Common myeloid progenitor, CD34-positive (primary cell): ENCODE measurements at regions not wholly inside any gene's neighbourhood (a gene's known extent, or its start where the extent isn't known, plus 50 kb on each side); places are given as distances from the start of the nearest gene placed in this dataset.

ENCODE experiments used
- CTCF ChIA-PET: fragments of 350-600 bp; sonication (Branson Sonifier 250); formaldehyde crosslinking; loops from one replicate; lab custom pipeline; 2021; ENCODE audit warnings: antibody characterized with exemption; lab: Charles Lee
- POLR2A ChIA-PET: fragments of 350-600 bp; sonication (Branson Sonifier 250); formaldehyde crosslinking; loops from one replicate; lab custom pipeline; 2021; ENCODE audit warnings: antibody characterized with exemption; lab: Charles Lee
- DNase-seq, 3 donors: peaks; one replicate each; pipeline versions ENCODE4 v3.0.0 to v3.0.0-alpha.2; 2013
- H3K27ac ChIP-seq, 2 experiments: 1 replicate in 1 of 2; 2 replicates in 1 of 2; pipeline ENCODE4 v1.7.0; 2013; ENCODE audit warnings: inconsistent platforms in 2 of 2, low read length in 2 of 2, mild to moderate bottlenecking in 2 of 2, low read depth in 1 of 2, moderate library complexity in 1 of 2; ENCODE audit not compliant: severe bottlenecking in 2 of 2, insufficient read depth in 1 of 2, poor library complexity in 1 of 2
- H3K27me3 ChIP-seq, 5 experiments: replicated peaks in 2 of 5; 1 replicate in 3 of 5; 2 replicates in 2 of 5; pipeline versions ENCODE4 v1.6.1 to v1.7.0; 2013; ENCODE audit warnings: low read length in 4 of 5, mild to moderate bottlenecking in 2 of 5, moderate library complexity in 2 of 5, inconsistent platforms in 1 of 5; ENCODE audit not compliant: insufficient read depth in 5 of 5, control insufficient read depth in 4 of 5
- H3K36me3 ChIP-seq, 4 experiments: 1 replicate in 2 of 4; 2 replicates in 2 of 4; pipeline versions ENCODE4 v1.6.1 to v1.7.0; 2013; ENCODE audit warnings: low read length in 3 of 4, control low read depth in 1 of 4, mild to moderate bottlenecking in 1 of 4; ENCODE audit not compliant: control insufficient read depth in 4 of 4, insufficient read depth in 4 of 4
- H3K4me1 ChIP-seq, 4 experiments: 1 replicate in 3 of 4; 2 replicates in 1 of 4; pipeline versions ENCODE4 v1.6.1 to v1.7.1; 2013; ENCODE audit warnings: low read length in 3 of 4, mild to moderate bottlenecking in 3 of 4, control low read depth in 1 of 4, inconsistent platforms in 1 of 4, moderate library complexity in 1 of 4; ENCODE audit not compliant: control insufficient read depth in 4 of 4, insufficient read depth in 4 of 4; ENCODE audit errors: control extremely low read depth in 1 of 4
- H3K4me3 ChIP-seq, 7 experiments: 1 replicate in 4 of 7; 2 replicates in 3 of 7; pipeline versions ENCODE4 v1.5.1 to v1.7.0; 2013; ENCODE audit warnings: mild to moderate bottlenecking in 7 of 7, low read length in 6 of 7, moderate library complexity in 6 of 7, inconsistent platforms in 2 of 7, low read depth in 2 of 7, control low read depth in 1 of 7; ENCODE audit not compliant: insufficient read depth in 4 of 7, control insufficient read depth in 1 of 7; ENCODE audit errors: extremely low read depth in 1 of 7
- H3K9me3 ChIP-seq, 5 experiments: 1 replicate in 4 of 5; 2 replicates in 1 of 5; pipeline versions ENCODE4 v1.6.1 to v1.7.1; 2013; ENCODE audit warnings: low read length in 4 of 5, mild to moderate bottlenecking in 2 of 5, inconsistent platforms in 1 of 5, low read depth in 1 of 5, moderate library complexity in 1 of 5; ENCODE audit not compliant: control insufficient read depth in 4 of 5, insufficient read depth in 2 of 5; ENCODE audit errors: control extremely low read depth in 1 of 5
- WGBS: methylation state at CpG from one replicate; pipeline ENCODE4 v1.1.5; 2013; ENCODE audit not compliant: insufficient coverage; 5-methylcytosine and 5-hydroxymethylcytosine counted together

- no peak for DNase-seq
- H3K27me3 ChIP-seq = no peaks in the 10 kb centered on the region
- no peaks in the 10 kb centered on the region for H3K4me1 ChIP-seq
- WGBS = 95% methylated on average over 3 of the region's 7 CpGs
- no peaks in the 10 kb centered on the region for H3K9me3 ChIP-seq
- H3K27ac ChIP-seq = no peak overlapping the region
- H3K36me3 ChIP-seq = no peaks in the 10 kb centered on the region
- no peak overlapping the region for H3K4me3 ChIP-seq
- ChIA-PET CTCF (interaction anchor here (0.7 to 10.1 kb wide), 10 partner anchors 8 to 782 kb away, joined by 3 to 96 read pairs (median 4); no protein-coding TSS in a partner anchor), POLR2A (no interaction called here)
These were observed 412.7 kb downstream of the ETS1 start for GRCh38 chr11:128174465-128175291.

DNA sequence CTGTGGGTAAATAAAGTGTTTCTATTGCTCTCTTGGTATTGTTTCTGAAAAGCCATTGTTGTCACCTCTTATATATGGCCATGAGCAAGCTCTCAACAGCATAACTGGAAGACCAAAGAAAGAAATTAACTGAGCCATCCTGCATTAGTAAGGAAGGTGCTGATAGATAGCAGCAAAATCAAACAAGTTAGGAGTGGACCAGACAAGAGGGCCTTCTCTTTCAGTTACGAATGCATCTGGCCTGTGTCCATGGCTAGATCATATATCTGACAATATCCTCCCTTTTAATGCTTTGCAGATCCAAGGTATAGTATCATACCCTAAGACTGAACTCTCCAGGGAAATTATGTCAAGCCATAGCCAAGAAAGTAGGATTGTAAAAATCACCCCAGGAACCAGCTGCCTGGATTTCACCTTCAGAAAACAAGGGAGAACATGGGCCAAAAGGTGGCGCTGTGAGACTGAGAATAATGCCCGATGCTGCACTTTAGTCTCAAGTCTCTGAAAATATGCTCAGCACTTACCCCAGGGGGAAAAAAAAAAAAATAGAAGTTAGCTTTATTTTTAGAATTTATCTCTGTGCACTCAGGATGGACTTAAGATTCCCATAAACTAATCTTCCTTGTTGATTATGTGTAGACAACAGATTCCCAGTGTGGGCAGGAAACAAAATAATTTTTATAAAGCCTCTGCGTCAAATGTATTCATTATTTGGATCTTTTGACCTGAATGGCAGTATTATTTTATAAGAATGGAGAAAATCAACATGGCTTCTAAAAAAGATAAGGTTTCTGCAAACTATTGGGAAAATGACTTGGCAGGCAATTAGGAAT is 415.1 kb downstream of the ETS1 start:
- H3K36me3 ChIP-seq = no peaks in the 10 kb centered on the region
- no peaks in the 10 kb centered on the region for H3K27me3 ChIP-seq
- 63% methylated on average over 3 of the region's 4 CpGs for WGBS
- no peak overlapping the region for H3K27ac ChIP-seq
- POLR2A ChIA-PET = no interaction called here
- no peaks in the 10 kb centered on the region for H3K4me1 ChIP-seq
- H3K9me3 ChIP-seq = no peaks in the 10 kb centered on the region
- peak; percentile 83 to 92 (median 88) for DNase-seq
- H3K4me3 ChIP-seq = no peak overlapping the region
- CTCF ChIA-PET = interaction anchor here (0.5 to 10.1 kb wide), 48 partner anchors 10 to 786 kb away, joined by 3 to 96 read pairs (median 4); no protein-coding TSS in a partner anchor

- WGBS = 100% methylated on average over 1 of the region's 4 CpGs
- ChIA-PET POLR2A (no interaction called here), CTCF (interaction anchor here (0.6 to 10.1 kb wide), 28 partner anchors 11 to 786 kb away, joined by 3 to 96 read pairs (median 5); no protein-coding TSS in a partner anchor)
- peak in 1 of 3 donors; percentile 10 for DNase-seq
- H3K36me3 ChIP-seq = no peaks in the 10 kb centered on the region
- H3K27me3 ChIP-seq = no peaks in the 10 kb centered on the region
- no peaks in the 10 kb centered on the region for H3K9me3 ChIP-seq
- no peaks in the 10 kb centered on the region for H3K4me1 ChIP-seq
- no peak overlapping the region for H3K27ac ChIP-seq
- H3K4me3 ChIP-seq = no peak overlapping the region
These were observed 415.9 kb downstream of the ETS1 start for GRCh38 chr11:128171506-128171905.

DNA sequence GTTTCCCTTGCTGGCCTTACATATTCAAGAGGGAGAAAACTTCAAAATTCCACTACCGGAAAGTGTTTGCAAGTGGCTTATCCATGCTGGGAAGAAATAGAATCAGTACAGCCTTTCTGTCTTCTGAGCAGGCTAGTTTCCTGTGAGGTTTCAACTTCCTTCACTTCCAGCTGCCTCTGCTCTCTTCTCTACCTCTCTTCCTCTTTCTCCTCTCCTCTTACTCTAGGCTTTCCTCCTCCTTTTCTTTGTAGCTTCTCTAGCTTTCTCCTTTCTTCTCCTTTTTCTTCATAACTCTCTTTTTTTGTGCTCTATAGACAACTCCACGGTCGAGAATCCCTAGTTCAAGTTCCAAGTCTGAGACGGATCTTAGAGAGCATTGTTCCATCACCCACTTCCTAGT is 421.8 kb downstream of the ETS1 start:
- ChIA-PET CTCF (interaction anchor here (2.0 to 10.1 kb wide), 4 partner anchors 7 to 682 kb away, joined by 5 to 96 read pairs (median 14); no protein-coding TSS in a partner anchor), POLR2A (no interaction called here)
- Histone ChIP-seq H3K4me3 (no peak overlapping the region), H3K9me3 (no peaks in the 10 kb centered on the region), H3K27ac (no peak overlapping the region), H3K36me3 (no peaks in the 10 kb centered on the region), H3K4me1 (peaks cover 3 to 18% (median 11%) of the 10 kb centered on the region in 4 experiments), H3K27me3 (no peaks in the 10 kb centered on the region)
- peak in 2 of 3 donors; percentile 22 to 41 for DNase-seq
- 25% methylated on average over 4 of the region's 4 CpGs for WGBS

DNA sequence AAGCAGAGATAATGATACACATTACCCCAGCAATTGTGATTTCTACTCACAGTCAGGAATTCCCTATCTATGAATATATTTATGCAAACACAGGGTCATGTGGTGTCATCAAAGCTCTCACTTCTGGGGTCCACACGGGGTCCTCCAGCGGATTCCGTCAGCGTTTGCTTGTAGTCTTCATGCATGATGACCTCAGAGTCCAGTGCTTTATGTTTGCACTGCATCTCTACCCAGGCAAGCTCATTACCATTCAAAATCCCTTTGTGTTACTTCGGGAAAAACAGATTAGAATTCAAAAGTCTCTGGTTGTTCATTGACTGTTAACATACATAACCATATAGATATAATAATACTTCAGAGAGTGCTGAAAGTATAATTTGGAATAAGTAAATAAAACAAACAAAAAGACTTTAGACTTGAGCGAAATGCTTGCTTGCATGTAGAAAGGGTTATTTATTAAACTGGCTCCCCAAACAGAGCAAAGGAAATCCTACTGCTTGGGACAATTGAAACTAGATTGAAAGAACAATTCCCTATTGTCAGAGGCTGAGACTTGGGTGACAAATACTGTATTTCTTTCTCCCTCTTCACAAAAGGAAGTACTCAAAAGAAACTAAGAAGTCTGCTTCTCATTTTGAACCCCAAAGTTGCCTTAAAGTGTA is 423.1 kb downstream of the ETS1 start:
- no peaks in the 10 kb centered on the region for H3K27me3 ChIP-seq
- peak in 1 of 3 donors; percentile 31 for DNase-seq
- ChIA-PET CTCF (interaction anchor here (0.6 to 1.8 kb wide), 4 partner anchors 12 to 451 kb away, joined by 3 to 5 read pairs (median 4); no protein-coding TSS in a partner anchor), POLR2A (no interaction called here)
- H3K36me3 ChIP-seq = no peaks in the 10 kb centered on the region
- no peak overlapping the region for H3K4me3 ChIP-seq
- WGBS = 85% methylated on average over 4 of the region's 6 CpGs
- peaks cover 3 to 18% (median 11%) of the 10 kb centered on the region in 4 experiments for H3K4me1 ChIP-seq
- H3K9me3 ChIP-seq = no peaks in the 10 kb centered on the region
- no peak overlapping the region for H3K27ac ChIP-seq

- no peak overlapping the region for H3K4me3 ChIP-seq
- WGBS = no CpG with 5 or more reads among the region's 1 CpG
These were observed 425.4 kb downstream of the ETS1 start for GRCh38 chr11:128161994-128162393.

More at GRCh38 chr11:128161994-128162393, 425.4 kb downstream of the ETS1 start:
- CTCF ChIA-PET = interaction anchor here (1.3 kb wide), 1 partner anchor 610 kb away, joined by 3 read pairs; no protein-coding TSS in a partner anchor
- Histone ChIP-seq H3K27me3 (no peaks in the 10 kb centered on the region), H3K9me3 (no peaks in the 10 kb centered on the region), H3K27ac (no peak overlapping the region), H3K36me3 (no peaks in the 10 kb centered on the region), H3K4me1 (peaks cover 3 to 18% (median 11%) of the 10 kb centered on the region in 4 experiments)
- DNase-seq = no peak
- POLR2A ChIA-PET = no interaction called here
